ENCODE measurements at regions not wholly inside any gene's neighbourhood (a gene's known extent, or its start where the extent isn't known, plus 50 kb on each side); places are given as distances from the start of the nearest gene placed in this dataset.

DNA sequence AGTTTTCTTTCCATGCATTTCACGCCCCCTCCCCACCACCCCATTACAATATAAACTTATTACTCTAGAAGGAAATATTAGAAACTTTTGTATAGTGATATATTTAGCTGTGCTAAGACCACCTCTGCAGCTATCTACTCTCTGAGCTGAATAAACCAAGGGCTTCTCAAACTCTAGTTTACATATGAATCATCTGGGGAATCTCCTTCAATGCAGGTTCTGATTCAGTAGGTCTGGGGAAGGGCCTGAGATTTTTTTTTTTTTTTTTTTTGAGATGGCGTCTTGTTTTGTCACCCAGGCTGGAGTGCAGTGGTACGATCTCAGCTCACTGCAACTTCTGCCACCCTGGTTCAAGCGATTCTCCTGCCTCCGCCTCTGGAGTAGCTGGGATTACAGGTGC lies 67.6 kb upstream of the PRKG1 start:
- DNase-seq (no peak), ATAC-seq (ENCODE audit: insufficient read depth, low read depth) (no peak)
- Histone ChIP-seq H3K4me2 (ENCODE audit: insufficient read depth, low read length) (no peak overlapping the region), H3K9ac (ENCODE audit: low read depth, low read length) (no peak overlapping the region), H4K20me1 (ENCODE audit: insufficient read depth, low read length) (no peaks in the 10 kb centered on the region), H2AFZ (ENCODE audit: low read depth, low read length) (no peak overlapping the region), H3K36me3 (ENCODE audit: insufficient read depth, low read length) (no peaks in the 10 kb centered on the region), H3K27ac (ENCODE audit: low read length) (no peak overlapping the region), H3K4me1 (ENCODE audit: insufficient read depth, low read length) (no peaks in the 10 kb centered on the region), H3K9me3 (ENCODE audit: insufficient read depth, low read length, severe bottlenecking) (no peaks in the 10 kb centered on the region), H3K4me3 (ENCODE audit: low read depth in 1 of 2, low read length in 2 of 2) (no peak overlapping the region), H3K79me2 (ENCODE audit: insufficient read depth, low read length) (no peaks in the 10 kb centered on the region), H3K27me3 (ENCODE audit: insufficient read depth, low read length, poor library complexity) (no peaks in the 10 kb centered on the region)
- TF ChIP-seq, protein P1, sequence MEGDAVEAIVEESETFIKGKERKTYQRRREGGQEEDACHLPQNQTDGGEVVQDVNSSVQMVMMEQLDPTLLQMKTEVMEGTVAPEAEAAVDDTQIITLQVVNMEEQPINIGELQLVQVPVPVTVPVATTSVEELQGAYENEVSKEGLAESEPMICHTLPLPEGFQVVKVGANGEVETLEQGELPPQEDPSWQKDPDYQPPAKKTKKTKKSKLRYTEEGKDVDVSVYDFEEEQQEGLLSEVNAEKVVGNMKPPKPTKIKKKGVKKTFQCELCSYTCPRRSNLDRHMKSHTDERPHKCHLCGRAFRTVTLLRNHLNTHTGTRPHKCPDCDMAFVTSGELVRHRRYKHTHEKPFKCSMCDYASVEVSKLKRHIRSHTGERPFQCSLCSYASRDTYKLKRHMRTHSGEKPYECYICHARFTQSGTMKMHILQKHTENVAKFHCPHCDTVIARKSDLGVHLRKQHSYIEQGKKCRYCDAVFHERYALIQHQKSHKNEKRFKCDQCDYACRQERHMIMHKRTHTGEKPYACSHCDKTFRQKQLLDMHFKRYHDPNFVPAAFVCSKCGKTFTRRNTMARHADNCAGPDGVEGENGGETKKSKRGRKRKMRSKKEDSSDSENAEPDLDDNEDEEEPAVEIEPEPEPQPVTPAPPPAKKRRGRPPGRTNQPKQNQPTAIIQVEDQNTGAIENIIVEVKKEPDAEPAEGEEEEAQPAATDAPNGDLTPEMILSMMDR (IDR thresholded peaks at IDR 0.05; ENCODE audit: borderline replicate concordance, extremely low read depth, low read length, poor library complexity, severe bottlenecking): no peak
- no peak for TF ChIP-seq EZH2 (IDR thresholded peaks at IDR 0.05; ENCODE audit: borderline replicate concordance, low read depth, low read length, severe bottlenecking)

DNA sequence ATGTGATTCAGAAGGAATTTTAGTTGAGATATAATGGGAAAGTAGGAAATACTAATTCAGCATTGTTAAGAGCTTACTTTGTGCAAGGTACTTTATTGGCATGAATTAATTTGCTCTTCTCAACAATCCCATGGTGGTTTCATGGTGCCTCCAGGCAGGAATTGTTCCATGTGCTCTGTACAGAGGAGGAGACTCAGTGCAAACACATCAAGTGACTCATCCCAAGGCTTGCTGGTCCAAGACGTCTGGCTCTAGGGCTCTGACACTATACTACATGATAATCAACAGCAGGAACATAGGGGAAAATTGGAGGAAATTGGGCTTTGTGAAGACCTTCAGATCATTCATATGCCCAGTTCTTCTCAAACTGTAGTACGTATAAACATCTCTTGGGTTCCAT lies 66.5 kb upstream of the PRKG1 start:
- H3K36me3 ChIP-seq (ENCODE audit: insufficient read depth, low read length): no peaks in the 10 kb centered on the region
- ATAC-seq (ENCODE audit: insufficient read depth, low read depth) (no peak), DNase-seq (no peak)
- H4K20me1 ChIP-seq (ENCODE audit: insufficient read depth, low read length): no peaks in the 10 kb centered on the region
- H3K79me2 ChIP-seq (ENCODE audit: insufficient read depth, low read length): no peaks in the 10 kb centered on the region
- H3K27me3 ChIP-seq (ENCODE audit: insufficient read depth, low read length, poor library complexity): no peaks in the 10 kb centered on the region
- no peak overlapping the region for H3K4me3 ChIP-seq (ENCODE audit: low read depth in 1 of 2, low read length in 2 of 2)
- H3K27ac ChIP-seq (ENCODE audit: low read length): no peak overlapping the region
- no peaks in the 10 kb centered on the region for H3K9me3 ChIP-seq (ENCODE audit: insufficient read depth, low read length, severe bottlenecking)
- H2AFZ ChIP-seq (ENCODE audit: low read depth, low read length): no peak overlapping the region
- H3K9ac ChIP-seq (ENCODE audit: low read depth, low read length): no peak overlapping the region
- no peaks in the 10 kb centered on the region for H3K4me1 ChIP-seq (ENCODE audit: insufficient read depth, low read length)
- TF ChIP-seq, protein P1 (IDR thresholded peaks at IDR 0.05; ENCODE audit: borderline replicate concordance, extremely low read depth, low read length, poor library complexity, severe bottlenecking): no peak
- TF ChIP-seq EZH2 (IDR thresholded peaks at IDR 0.05; ENCODE audit: borderline replicate concordance, low read depth, low read length, severe bottlenecking): no peak
- no peak overlapping the region for H3K4me2 ChIP-seq (ENCODE audit: insufficient read depth, low read length)

DNA sequence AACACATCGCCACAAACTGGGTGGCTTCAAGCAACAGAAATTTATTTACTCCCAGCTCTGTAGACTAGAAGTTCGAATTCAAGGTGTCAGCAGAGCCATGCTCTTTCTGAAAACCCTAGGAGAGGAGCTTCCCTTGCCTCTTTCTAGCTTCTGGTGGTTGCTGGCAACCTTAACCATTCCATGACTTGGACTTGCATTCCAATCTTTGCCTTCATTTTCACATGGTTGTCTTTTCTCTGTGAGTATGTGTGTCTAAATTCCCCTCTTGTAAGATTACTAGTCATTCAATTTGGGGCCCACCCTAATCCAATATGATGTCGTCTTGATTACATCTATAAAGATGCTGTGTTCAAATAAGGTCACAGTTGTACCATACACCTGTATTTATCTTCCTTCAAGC lies 65.9 kb upstream of the PRKG1 start:
- H3K9ac ChIP-seq (ENCODE audit: low read depth, low read length): no peak overlapping the region
- ATAC-seq (ENCODE audit: insufficient read depth, low read depth): no peak

More for the DNA sequence above, 65.9 kb upstream of the PRKG1 start:
- H3K79me2 ChIP-seq (ENCODE audit: insufficient read depth, low read length): no peaks in the 10 kb centered on the region
- TF ChIP-seq, protein P1 (IDR thresholded peaks at IDR 0.05; ENCODE audit: borderline replicate concordance, extremely low read depth, low read length, poor library complexity, severe bottlenecking): no peak
- TF ChIP-seq EZH2 (IDR thresholded peaks at IDR 0.05; ENCODE audit: borderline replicate concordance, low read depth, low read length, severe bottlenecking): no peak
- no peak for DNase-seq
- H2AFZ ChIP-seq (ENCODE audit: low read depth, low read length): no peak overlapping the region
- H3K9me3 ChIP-seq (ENCODE audit: insufficient read depth, low read length, severe bottlenecking): no peaks in the 10 kb centered on the region
- no peak overlapping the region for H3K4me2 ChIP-seq (ENCODE audit: insufficient read depth, low read length)
- H4K20me1 ChIP-seq (ENCODE audit: insufficient read depth, low read length): no peaks in the 10 kb centered on the region
- H3K4me1 ChIP-seq (ENCODE audit: insufficient read depth, low read length): no peaks in the 10 kb centered on the region
- H3K4me3 ChIP-seq (ENCODE audit: low read depth in 1 of 2, low read length in 2 of 2): no peak overlapping the region
- H3K36me3 ChIP-seq (ENCODE audit: insufficient read depth, low read length): no peaks in the 10 kb centered on the region
- no peak overlapping the region for H3K27ac ChIP-seq (ENCODE audit: low read length)
- no peaks in the 10 kb centered on the region for H3K27me3 ChIP-seq (ENCODE audit: insufficient read depth, low read length, poor library complexity)
